GM12878 (cell line): ENCODE measurements at regions not wholly inside any gene's neighbourhood (a gene's known extent, or its start where the extent isn't known, plus 50 kb on each side); places are given as distances from the start of the nearest gene placed in this dataset.

ENCODE experiments used
- ATAC-seq: fragments of 200-7000 bp; cut with Tn5 transposase; 3 replicates; pipeline ENCODE4 v1.9.1; 2020; ENCODE audit warnings: mild to moderate bottlenecking, moderate library complexity
- BruUV-seq: library from RNA; stranded (reverse); fragments of 400-500 nt; replicated peaks from 2 replicates; lab custom pipeline; 2021; lab: Mats Ljungman, UMichigan
- CTCF ChIA-PET: fragments of 300-600 bp; sonication (Branson Sonifier 250); formaldehyde crosslinking; extraction: SDS; loops from one replicate; lab custom pipeline; 2021; ENCODE audit warnings: inconsistent platforms; lab: Yijun Ruan, JAX
- POLR2A ChIA-PET: fragments of 350-600 bp; formaldehyde crosslinking; extraction: SDS; loops from one replicate; lab custom pipeline; 2021; ENCODE audit warnings: inconsistent platforms; lab: Charles Lee
- RAD21 ChIA-PET: fragments of 300-600 bp; sonication (Branson Sonifier 250); formaldehyde crosslinking; loops from one replicate; lab custom pipeline; 2023; ENCODE audit warnings: antibody characterized with exemption; ENCODE audit not compliant: unreplicated experiment; lab: Charles Lee
- SMC1A ChIA-PET: fragments of 300-600 bp; sonication (Branson Sonifier 250); formaldehyde crosslinking; loops from one replicate; lab custom pipeline; 2023; ENCODE audit not compliant: unreplicated experiment, uncharacterized antibody; lab: Charles Lee
- DNase-seq: peaks from one replicate; pipeline ENCODE4 v3.0.0-alpha.2; 2011; ENCODE audit warnings: low read depth, low spot score
- FAIRE-seq: peaks from 3 replicates; lab custom pipeline; 2011; peaks lifted over from hg19 to GRCh38; lab: Jason Lieb, UNC
- H2AFZ ChIP-seq: 2 replicates; pipeline ENCODE4 v1.6.0; 2011; ENCODE audit warnings: low read depth, low read length, control low read depth; ENCODE audit not compliant: control insufficient read depth
- H3K27ac ChIP-seq: 2 replicates; pipeline ENCODE4 v1.5.1; 2011; ENCODE audit warnings: control low read depth; ENCODE audit not compliant: control insufficient read depth, insufficient read depth
- H3K27me3 ChIP-seq, 2 experiments: replicated peaks in 1 of 2; 2 replicates each; pipeline versions ENCODE4 v1.6.0 to v1.6.1; 2011; ENCODE audit warnings: low read length in 1 of 2; ENCODE audit not compliant: control insufficient read depth in 2 of 2, insufficient read depth in 2 of 2
- H3K36me3 ChIP-seq, 2 experiments: 2 replicates each; pipeline ENCODE4 v1.5.1; 2011; ENCODE audit warnings: low read length in 1 of 2; ENCODE audit not compliant: control insufficient read depth in 2 of 2, insufficient read depth in 2 of 2
- H3K4me1 ChIP-seq: 2 replicates; pipeline ENCODE4 v1.6.1; 2011; ENCODE audit warnings: mild to moderate bottlenecking, low read length, moderate library complexity, mixed read lengths; ENCODE audit not compliant: control insufficient read depth, insufficient read depth
- H3K4me2 ChIP-seq: 2 replicates; pipeline ENCODE4 v1.6.0; 2011; ENCODE audit warnings: control low read depth; ENCODE audit not compliant: control insufficient read depth, insufficient read depth
- H3K4me3 ChIP-seq: fragments of 200-600 bp; sonication (generic); 2 replicates; pipeline ENCODE4 v1.5.1; 2016
- H3K79me2 ChIP-seq: 2 replicates; pipeline ENCODE4 v1.6.0; 2011; ENCODE audit warnings: low read length; ENCODE audit not compliant: control insufficient read depth, insufficient read depth
- H3K9ac ChIP-seq: 2 replicates; pipeline ENCODE4 v1.8.0; 2011; ENCODE audit warnings: low read length, control low read depth, mixed read lengths; ENCODE audit not compliant: control insufficient read depth, insufficient read depth
- H3K9me3 ChIP-seq: replicated peaks from 3 replicates; pipeline ENCODE4 v1.5.1; 2011; ENCODE audit warnings: mild to moderate bottlenecking, low read length; ENCODE audit not compliant: control insufficient read depth, insufficient read depth
- H4K20me1 ChIP-seq: 2 replicates; pipeline ENCODE4 v1.6.0; 2011; ENCODE audit not compliant: control insufficient read depth, insufficient read depth
- ATF3 ChIP-seq: IDR thresholded peaks from 2 replicates; pipeline ENCODE4 v1.6.1; 2011; ENCODE audit warnings: low read depth, mild to moderate bottlenecking, low read length, moderate library complexity, borderline replicate concordance; ENCODE audit errors: extremely low read depth
- CEBPB ChIP-seq, 2 experiments: fragments of 150-350 bp in 1 of 2; IDR thresholded peaks; 2 replicates each; pipeline ENCODE4 v1.6.1; 2012 to 2014; ENCODE audit warnings: low read depth in 2 of 2, low read length in 2 of 2, borderline replicate concordance in 1 of 2, inconsistent platforms in 1 of 2
- CREM ChIP-seq: IDR thresholded peaks from 2 replicates; pipeline ENCODE4 v1.6.1; 2014; ENCODE audit warnings: antibody characterized with exemption, low read depth
- JUNB ChIP-seq: IDR thresholded peaks from 2 replicates; pipeline ENCODE4 v1.6.1; 2016; ENCODE audit warnings: antibody characterized with exemption, mild to moderate bottlenecking
- MAX ChIP-seq: IDR thresholded peaks from 2 replicates; pipeline ENCODE4 v1.6.1; 2012; ENCODE audit warnings: low read depth, low read length, improper control_type of control experiment
- MXI1 ChIP-seq: fragments of 150-350 bp; IDR thresholded peaks from 2 replicates; pipeline ENCODE4 v1.6.1; 2011; ENCODE audit warnings: low read depth, mild to moderate bottlenecking, inconsistent platforms, low read length, improper control_type of control experiment
- NFYB ChIP-seq: IDR thresholded peaks from 2 replicates; pipeline ENCODE4 v1.6.1; 2011; ENCODE audit warnings: low read depth, mild to moderate bottlenecking, low read length, improper control_type of control experiment, moderate library complexity; ENCODE audit not compliant: insufficient read depth
- SMAD1 ChIP-seq: fragments of 450-650 bp; IDR thresholded peaks from 2 replicates; pipeline ENCODE4 v1.6.1; 2018; ENCODE audit warnings: mild to moderate bottlenecking, low read depth; ENCODE audit not compliant: partially characterized antibody
- SMARCA5 ChIP-seq: fragments of 450-650 bp; IDR thresholded peaks from 2 replicates; pipeline ENCODE4 v1.6.1; 2017; ENCODE audit warnings: mild to moderate bottlenecking
- SMC3 ChIP-seq: IDR thresholded peaks from 2 replicates; pipeline ENCODE4 v1.6.1; 2011; ENCODE audit warnings: low read length, improper control_type of control experiment, borderline replicate concordance
- SP1 ChIP-seq: IDR thresholded peaks from one replicate; pipeline ENCODE4 v1.6.1; 2011; ENCODE audit warnings: low read depth, low read length
- ZNF622 ChIP-seq: fragments of 450-650 bp; IDR thresholded peaks from 2 replicates; pipeline ENCODE4 v1.6.1; 2017; ENCODE audit warnings: mild to moderate bottlenecking, inconsistent platforms
- ZSCAN29 ChIP-seq: fragments of 450-650 bp; IDR thresholded peaks from 2 replicates; pipeline ENCODE4 v1.6.1; 2017; ENCODE audit warnings: mild to moderate bottlenecking, moderate library complexity
- WGBS: methylation state at CpG from one replicate; pipeline ENCODE4 v1.1.6; 2016; ENCODE audit warnings: low lambda C conversion rate; ENCODE audit not compliant: insufficient replicate concordance, insufficient coverage; ENCODE audit errors: missing lambda C conversion rate; 5-methylcytosine and 5-hydroxymethylcytosine counted together
- in situ Hi-C: fragments of 300-500 bp; cut with MboI; formaldehyde crosslinking; loops from 9 replicates; pipeline ENCODE4 v1.14.3; 2018; ENCODE audit warnings: mixed read lengths
- intact Hi-C: fragments of 100-400 bp; cut with micrococcal nuclease; formaldehyde crosslinking; loops from one replicate; pipeline ENCODE4 v1.14.2; 2022; ENCODE audit not compliant: unreplicated experiment
- TF ChIP-seq, protein P1 (sequence below): fragments of 450-650 bp; formaldehyde crosslinking; IDR thresholded peaks from 2 replicates; pipeline ENCODE4 v1.4.0; 2022; ENCODE audit warnings: mild to moderate bottlenecking, moderate library complexity

DNA sequence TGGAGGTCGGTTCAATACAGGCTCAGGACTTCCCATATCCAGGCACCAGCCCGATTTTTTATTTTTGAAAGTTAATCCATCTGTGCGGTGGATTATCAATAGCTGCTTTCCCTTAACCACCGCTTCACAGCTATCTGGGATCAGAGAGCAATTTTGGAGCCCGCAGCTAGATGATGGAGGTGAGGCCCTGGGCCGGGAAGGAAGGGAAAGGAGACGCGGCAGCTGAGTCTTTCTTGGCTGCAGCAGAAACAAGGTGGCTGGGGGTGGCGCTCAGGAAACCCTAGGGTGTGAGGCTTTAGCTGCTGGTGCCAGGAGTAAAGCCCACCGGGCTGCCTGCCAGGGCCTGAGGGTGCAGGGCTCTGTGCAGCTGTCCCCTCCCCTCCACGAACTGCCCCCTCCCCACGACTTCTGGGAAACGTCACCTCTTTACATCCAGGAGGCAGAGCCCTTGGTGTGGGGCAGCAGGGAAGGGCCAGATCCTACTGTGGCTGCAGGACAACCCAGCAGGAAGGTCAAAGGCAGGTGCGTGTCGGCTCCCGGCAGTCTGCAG, 307.0 kb downstream of the ZNF536 start:
- CTCF ChIA-PET: interaction anchor here (1.3 to 2.5 kb wide), 2 partner anchors 9 to 13 kb away, joined by 3 to 10 read pairs; no protein-coding TSS in a partner anchor
- TF ChIP-seq SMARCA5: no peak
- TF ChIP-seq NFYB: no peak
- TF ChIP-seq SMC3: no peak
- TF ChIP-seq SP1: no peak
- no peak for TF ChIP-seq ZSCAN29
- no peak for TF ChIP-seq CEBPB (IDR thresholded peaks at IDR 0.05; ENCODE audit: borderline replicate concordance in 1 of 2, low read depth in 2 of 2, low read length in 2 of 2)
- TF ChIP-seq MXI1: no peak
- TF ChIP-seq MAX: no peak
- TF ChIP-seq ZNF622: no peak
- no peak for TF ChIP-seq SMAD1
- TF ChIP-seq, protein P1, sequence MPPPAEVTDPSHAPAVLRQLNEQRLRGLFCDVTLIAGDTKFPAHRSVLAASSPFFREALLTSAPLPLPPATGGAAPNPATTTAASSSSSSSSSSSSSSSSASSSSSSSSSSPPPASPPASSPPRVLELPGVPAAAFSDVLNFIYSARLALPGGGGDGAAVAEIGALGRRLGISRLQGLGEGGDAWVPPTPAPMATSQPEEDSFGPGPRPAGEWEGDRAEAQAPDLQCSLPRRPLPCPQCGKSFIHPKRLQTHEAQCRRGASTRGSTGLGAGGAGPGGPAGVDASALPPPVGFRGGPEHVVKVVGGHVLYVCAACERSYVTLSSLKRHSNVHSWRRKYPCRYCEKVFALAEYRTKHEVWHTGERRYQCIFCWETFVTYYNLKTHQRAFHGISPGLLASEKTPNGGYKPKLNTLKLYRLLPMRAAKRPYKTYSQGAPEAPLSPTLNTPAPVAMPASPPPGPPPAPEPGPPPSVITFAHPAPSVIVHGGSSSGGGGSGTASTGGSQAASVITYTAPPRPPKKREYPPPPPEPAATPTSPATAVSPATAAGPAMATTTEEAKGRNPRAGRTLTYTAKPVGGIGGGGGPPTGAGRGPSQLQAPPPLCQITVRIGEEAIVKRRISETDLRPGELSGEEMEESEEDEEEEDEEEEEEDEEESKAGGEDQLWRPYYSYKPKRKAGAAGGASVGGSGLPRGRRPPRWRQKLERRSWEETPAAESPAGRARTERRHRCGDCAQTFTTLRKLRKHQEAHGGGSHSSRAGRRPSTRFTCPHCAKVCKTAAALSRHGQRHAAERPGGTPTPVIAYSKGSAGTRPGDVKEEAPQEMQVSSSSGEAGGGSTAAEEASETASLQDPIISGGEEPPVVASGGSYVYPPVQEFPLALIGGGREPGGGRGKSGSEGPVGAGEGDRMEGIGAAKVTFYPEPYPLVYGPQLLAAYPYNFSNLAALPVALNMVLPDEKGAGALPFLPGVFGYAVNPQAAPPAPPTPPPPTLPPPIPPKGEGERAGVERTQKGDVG (CRISPR knock-in tag): no peak
- no peak for TF ChIP-seq CREM
- no peak for TF ChIP-seq JUNB
- TF ChIP-seq ATF3: no peak

More for the DNA sequence above, 307.0 kb downstream of the ZNF536 start:
- Histone ChIP-seq H3K36me3 (no peaks in the 10 kb centered on the region), H3K27me3 (no peaks in the 10 kb centered on the region), H3K79me2 (no peaks in the 10 kb centered on the region), H3K27ac (no peak overlapping the region), H3K9ac (no peak overlapping the region), H2AFZ (no peak overlapping the region), H3K4me2 (no peak overlapping the region), H3K9me3 (no peaks in the 10 kb centered on the region), H3K4me3 (no peak overlapping the region), H3K4me1 (no peaks in the 10 kb centered on the region), H4K20me1 (no peaks in the 10 kb centered on the region)
- no peak for DNase-seq
- POLR2A ChIA-PET: no interaction called here
- SMC1A ChIA-PET: no interaction called here
- intact Hi-C loops (no loop called here), in situ Hi-C loops (loop anchor here (5.0 kb wide), 1 partner anchor 1553 kb away; no protein-coding TSS in a partner anchor)
- WGBS: 39% methylated on average over 16 of the region's 16 CpGs
- RAD21 ChIA-PET: no interaction called here
- BruUV-seq: no TSS peak
- FAIRE-seq: no peak
- no peak for ATAC-seq
